ENCODE measurements at regions not wholly inside any gene's neighbourhood (a gene's known extent, or its start where the extent isn't known, plus 50 kb on each side); places are given as distances from the start of the nearest gene placed in this dataset.

GRCh38 chr10:130251766-130252165 is 115.6 kb downstream of the GLRX3 start:
- Histone ChIP-seq H4K20me1 (ENCODE audit: control insufficient read depth, insufficient read depth, insufficient read length) (no peaks in the 10 kb centered on the region), H2BK120ac (ENCODE audit: low read depth, low read length, poor library complexity, severe bottlenecking) (no peak overlapping the region), H2BK20ac (ENCODE audit: low read depth, low read length, poor library complexity, severe bottlenecking) (no peak overlapping the region), H3K23ac (ENCODE audit: insufficient read length, low read depth, low read length) (no peak overlapping the region), H2AK5ac (ENCODE audit: insufficient read length, low read length) (no peak overlapping the region), H4K8ac (replicated peaks; ENCODE audit: insufficient read length, low read depth, low read length) (no peak overlapping the region), H2BK15ac (ENCODE audit: low read depth, low read length) (no peak overlapping the region), H3K4me2 (ENCODE audit: insufficient read depth, insufficient read length, low read length) (no peak overlapping the region), H3T11ph (ENCODE audit: low read length) (no peak overlapping the region), H3K9me3 (ENCODE audit: control insufficient read depth, low read depth, low read length) (peaks cover 5% of the 10 kb centered on the region), H2AFZ (ENCODE audit: low read length) (no peak overlapping the region), H3K18ac (ENCODE audit: insufficient read length, low read depth, low read length) (no peak overlapping the region), H4K5ac (ENCODE audit: insufficient read length, low read depth, low read length) (no peak overlapping the region), H2BK5ac (ENCODE audit: insufficient read length, low read length) (no peak overlapping the region), H3K79me2 (ENCODE audit: insufficient read depth, low read length) (no peaks in the 10 kb centered on the region), H3K4me1 (ENCODE audit: insufficient read depth, low read length) (no peaks in the 10 kb centered on the region), H4K91ac (ENCODE audit: insufficient read length, low read depth, low read length) (no peak overlapping the region), H3K23me2 (ENCODE audit: insufficient read length, low read depth, low read length, poor library complexity, severe bottlenecking) (no peaks in the 10 kb centered on the region), H3K14ac (ENCODE audit: insufficient read depth, low read length) (no peak overlapping the region), H3K79me1 (ENCODE audit: insufficient read depth, low read depth, low read length, poor library complexity, severe bottlenecking) (no peaks in the 10 kb centered on the region), H3K4ac (ENCODE audit: low read depth, low read length) (no peak overlapping the region), H3K27me3 (ENCODE audit: insufficient read depth, low read length) (no peaks in the 10 kb centered on the region), H2BK12ac (ENCODE audit: insufficient read length, low read depth, low read length) (no peak overlapping the region), H3K56ac (ENCODE audit: insufficient read length, low read depth, low read length) (no peak overlapping the region), H3K27ac (ENCODE audit: insufficient read length, low read depth, low read length) (no peak overlapping the region), H3K9ac (ENCODE audit: extremely low read depth, insufficient read length, low read length) (no peak overlapping the region)
- H3K36me3 Mint-ChIP-seq (ENCODE audit: insufficient read depth in 1 of 3, low read depth in 3 of 3): no peaks in the 10 kb centered on the region; a peak in 1 of 7 replicates
- H3K27ac Mint-ChIP-seq: no peak overlapping the region
- H3K4me3 Mint-ChIP-seq: no peak overlapping the region
- no peak for DNase-seq
- peaks cover 3 to 6% of the 10 kb centered on the region in 2 experiments; a peak in 2 of 4 replicates for H3K4me1 Mint-ChIP-seq
- no CpG with 5 or more reads among the region's 4 CpGs for WGBS (ENCODE audit: extremely low coverage, insufficient read length, low lambda C conversion rate)
- peaks cover 10 to 47% of the 10 kb centered on the region in 2 experiments for H3K9me3 Mint-ChIP-seq
- TF ChIP-seq CTCF (conservative IDR thresholded peaks at IDR 0.05): no peak
- H3K27me3 Mint-ChIP-seq (ENCODE audit: low read depth): peaks cover 2% of the 10 kb centered on the region

All from H9 (cell line).